Peyer's patch (tissue), 4 donors: ENCODE measurements at regions not wholly inside any gene's neighbourhood (a gene's known extent, or its start where the extent isn't known, plus 50 kb on each side); places are given as distances from the start of the nearest gene placed in this dataset.

Source experiments
- POLR2A ChIP-seq, 2 donors: fragments of 450-650 bp; IDR thresholded peaks; one replicate each; pipeline ENCODE4 v1.5.1; 2017; ENCODE audit warnings: antibody characterized with exemption in 2 of 2, mild to moderate bottlenecking in 2 of 2, moderate library complexity in 2 of 2
- TF ChIP-seq, protein P1 (sequence below), 6 experiments: fragments of 450-650 bp in 4 of 6; fragments of 200-600 bp in 2 of 6; sonication (generic) in 1 of 6; IDR thresholded peaks; one replicate each; pipeline ENCODE4 v1.5.1; 2017 to 2019; ENCODE audit warnings: antibody characterized with exemption in 6 of 6, mild to moderate bottlenecking in 3 of 6, moderate library complexity in 1 of 6

DNA sequence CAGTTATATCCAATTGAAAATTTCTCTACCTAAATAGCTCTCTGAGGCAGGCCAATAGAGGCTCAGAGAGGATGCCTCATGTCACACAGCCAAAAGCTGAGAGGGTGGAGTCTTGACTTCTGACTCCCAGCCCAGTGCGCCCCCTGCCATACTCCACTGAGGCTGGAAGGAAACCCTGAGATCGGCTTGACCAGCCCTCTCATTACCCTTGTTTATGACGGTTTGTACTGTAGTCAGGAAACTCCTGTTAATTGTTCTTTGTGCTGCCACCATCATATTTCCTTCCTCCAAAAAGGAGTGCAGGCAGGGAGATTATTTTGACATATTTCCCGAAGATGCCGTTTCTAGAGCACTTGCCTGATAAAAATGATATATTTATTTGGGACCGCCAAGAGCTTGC lies 107.9 kb downstream of the AIPL1 start:
- no peak for TF ChIP-seq POLR2A (IDR thresholded peaks at IDR 0.05)
- TF ChIP-seq, protein P1, sequence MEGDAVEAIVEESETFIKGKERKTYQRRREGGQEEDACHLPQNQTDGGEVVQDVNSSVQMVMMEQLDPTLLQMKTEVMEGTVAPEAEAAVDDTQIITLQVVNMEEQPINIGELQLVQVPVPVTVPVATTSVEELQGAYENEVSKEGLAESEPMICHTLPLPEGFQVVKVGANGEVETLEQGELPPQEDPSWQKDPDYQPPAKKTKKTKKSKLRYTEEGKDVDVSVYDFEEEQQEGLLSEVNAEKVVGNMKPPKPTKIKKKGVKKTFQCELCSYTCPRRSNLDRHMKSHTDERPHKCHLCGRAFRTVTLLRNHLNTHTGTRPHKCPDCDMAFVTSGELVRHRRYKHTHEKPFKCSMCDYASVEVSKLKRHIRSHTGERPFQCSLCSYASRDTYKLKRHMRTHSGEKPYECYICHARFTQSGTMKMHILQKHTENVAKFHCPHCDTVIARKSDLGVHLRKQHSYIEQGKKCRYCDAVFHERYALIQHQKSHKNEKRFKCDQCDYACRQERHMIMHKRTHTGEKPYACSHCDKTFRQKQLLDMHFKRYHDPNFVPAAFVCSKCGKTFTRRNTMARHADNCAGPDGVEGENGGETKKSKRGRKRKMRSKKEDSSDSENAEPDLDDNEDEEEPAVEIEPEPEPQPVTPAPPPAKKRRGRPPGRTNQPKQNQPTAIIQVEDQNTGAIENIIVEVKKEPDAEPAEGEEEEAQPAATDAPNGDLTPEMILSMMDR (IDR thresholded peaks at IDR 0.05): no peak
